ENCODE measurements at regions not wholly inside any gene's neighbourhood (a gene's known extent, or its start where the extent isn't known, plus 50 kb on each side); places are given as distances from the start of the nearest gene placed in this dataset.

GRCh38 chr2:121137571-121137970 lies 147.4 kb downstream of the TFCP2L1 start:
- TF ChIP-seq CTCF (IDR thresholded peaks at IDR 0.05), result no peak
- TF ChIP-seq POLR2A (IDR thresholded peaks at IDR 0.05), result no peak
